ENCODE measurements at regions not wholly inside any gene's neighbourhood (a gene's known extent, or its start where the extent isn't known, plus 50 kb on each side); places are given as distances from the start of the nearest gene placed in this dataset.

- H3K9me3 ChIP-seq (ENCODE audit: control insufficient read depth, insufficient read depth, low read depth, low read length): no peaks in the 10 kb centered on the region
- H3K4me3 ChIP-seq (ENCODE audit: low read depth, low read length): no peak overlapping the region
- H3K4me1 ChIP-seq (ENCODE audit: control insufficient read depth, insufficient read depth, low read length): 0 out of 2 replicates have a peak, but pooled peaks cover 3% of the 10 kb centered on the region
- ChIA-PET POLR2A (no interaction called here), CTCF (interaction anchor here (0.6 to 1.0 kb wide), 5 partner anchors 9 to 484 kb away, joined by 3 to 12 read pairs (median 3); no protein-coding TSS in a partner anchor)
- no peaks in the 10 kb centered on the region for H3K36me3 ChIP-seq (ENCODE audit: control insufficient read depth in 2 of 2, insufficient read depth in 1 of 2, low read length in 2 of 2)
- no peak for TF ChIP-seq ZBTB20 (tag by site-specific recombination; IDR thresholded peaks at IDR 0.05)
- no peak for TF ChIP-seq ZNF391 (tag by site-specific recombination; IDR thresholded peaks at IDR 0.05; ENCODE audit: borderline replicate concordance, low read depth)
- TF ChIP-seq ZNF707 (tag by site-specific recombination; IDR thresholded peaks at IDR 0.05): no peak
- TF ChIP-seq TRIM28 (IDR thresholded peaks at IDR 0.05; ENCODE audit: borderline replicate concordance, low read length): no peak
- no peak for TF ChIP-seq TSHZ1 (tag by site-specific recombination; IDR thresholded peaks at IDR 0.05; ENCODE audit: borderline replicate concordance)
- TF ChIP-seq ZNF426 (tag by site-specific recombination; IDR thresholded peaks at IDR 0.05): no peak
- TF ChIP-seq CTCF (tag by site-specific recombination; IDR thresholded peaks at IDR 0.05): no peak
- TF ChIP-seq HOXD13 (CRISPR knock-in tag; IDR thresholded peaks at IDR 0.05; ENCODE audit: borderline replicate concordance): no peak
- TF ChIP-seq ZNF777 (tag by site-specific recombination; IDR thresholded peaks at IDR 0.05; ENCODE audit: borderline replicate concordance): no peak
- no peak for TF ChIP-seq ZNF132 (tag by site-specific recombination; IDR thresholded peaks at IDR 0.05; ENCODE audit: borderline replicate concordance)
- TF ChIP-seq PRDM1 (tag by site-specific recombination; IDR thresholded peaks at IDR 0.05): no peak
- TF ChIP-seq RBAK (tag by site-specific recombination; IDR thresholded peaks at IDR 0.05): no peak
- no peak for TF ChIP-seq YY2 (tag by site-specific recombination; IDR thresholded peaks at IDR 0.05)
- TF ChIP-seq SALL2 (tag by site-specific recombination; IDR thresholded peaks at IDR 0.05; ENCODE audit: borderline replicate concordance): no peak
- TF ChIP-seq ZNF26 (tag by site-specific recombination; IDR thresholded peaks at IDR 0.05): no peak
- TF ChIP-seq ZNF513 (tag by site-specific recombination; IDR thresholded peaks at IDR 0.05): no peak
- no peak for TF ChIP-seq PRDM4 (tag by site-specific recombination; IDR thresholded peaks at IDR 0.05)
- TF ChIP-seq ZBTB26 (tag by site-specific recombination; optimal IDR thresholded peaks at IDR 0.05): no peak
- no peak overlapping the region for H3K27ac ChIP-seq (ENCODE audit: extremely low read depth, low read depth, low read length)
Measured at GRCh38 chr1:208476846-208477170, 232.6 kb upstream of the PLXNA2 start.
